HG02571 (cell line): ENCODE measurements at regions not wholly inside any gene's neighbourhood (a gene's known extent, or its start where the extent isn't known, plus 50 kb on each side); places are given as distances from the start of the nearest gene placed in this dataset.
"Not testable (repeated sequence)": the region's sequence is repeated elsewhere in the genome, so short reads cannot be mapped to it uniquely, and the experiment has no call there.

Experiments
- ATAC-seq: cut with Tn5 transposase; IDR thresholded peaks from one replicate; pipeline ENCODE4 v1.9.1; 2021; ENCODE audit warnings: mild to moderate bottlenecking, moderate library complexity; ENCODE audit not compliant: unreplicated experiment

- peak; percentile 90 for ATAC-seq
Measured at GRCh38 chr3:177449360-177450006, 252.2 kb upstream of the TBL1XR1 start.

- no peak for ATAC-seq
Measured at GRCh38 chr3:177451301-177451750, 254.0 kb upstream of the TBL1XR1 start.

DNA sequence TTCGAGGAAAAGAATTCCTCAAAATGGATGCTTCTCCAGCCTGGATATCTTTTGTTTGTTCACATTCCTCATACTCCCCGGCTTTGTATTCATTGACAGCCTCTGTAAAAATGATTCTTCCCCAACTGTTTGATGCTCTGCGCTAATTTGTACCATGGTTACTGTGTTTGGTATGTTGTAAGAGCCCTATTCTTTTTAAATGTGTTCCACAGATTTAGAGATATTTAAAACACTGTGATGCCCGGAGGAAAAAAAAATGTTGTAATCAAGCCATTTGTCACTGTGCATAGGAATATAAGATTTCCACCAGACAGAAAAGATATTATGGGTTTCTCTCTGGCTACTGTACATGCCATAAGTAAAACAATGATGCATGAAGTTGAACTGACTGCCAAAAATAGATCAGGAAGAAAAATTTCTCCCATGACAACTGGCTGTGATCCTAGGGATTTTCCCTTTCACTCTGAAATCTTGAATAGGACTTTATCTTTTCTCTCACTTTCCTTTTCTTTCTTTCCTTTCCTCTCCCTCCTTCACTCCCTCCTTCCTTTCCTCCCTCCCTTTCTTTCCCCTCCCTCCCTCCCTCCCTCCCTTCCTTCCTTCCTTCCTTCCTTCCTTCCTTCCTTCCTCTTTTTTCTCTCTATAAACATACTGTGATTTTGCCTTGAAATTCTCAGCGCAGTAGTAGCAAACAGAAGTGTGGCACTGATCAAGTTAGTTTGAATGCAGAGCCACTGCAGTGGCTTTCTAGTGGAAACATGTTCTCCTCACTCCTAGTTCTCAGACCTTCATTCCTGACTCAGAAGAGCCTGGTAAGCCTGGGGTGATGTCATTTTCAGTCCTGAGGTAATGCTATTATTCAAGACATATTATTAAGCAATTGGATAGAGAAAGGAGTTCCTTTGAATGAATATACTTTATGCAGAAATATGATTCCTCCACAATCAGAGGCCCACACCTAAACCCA, 254.9 kb upstream of the TBL1XR1 start:
- ATAC-seq, result no peak

DNA sequence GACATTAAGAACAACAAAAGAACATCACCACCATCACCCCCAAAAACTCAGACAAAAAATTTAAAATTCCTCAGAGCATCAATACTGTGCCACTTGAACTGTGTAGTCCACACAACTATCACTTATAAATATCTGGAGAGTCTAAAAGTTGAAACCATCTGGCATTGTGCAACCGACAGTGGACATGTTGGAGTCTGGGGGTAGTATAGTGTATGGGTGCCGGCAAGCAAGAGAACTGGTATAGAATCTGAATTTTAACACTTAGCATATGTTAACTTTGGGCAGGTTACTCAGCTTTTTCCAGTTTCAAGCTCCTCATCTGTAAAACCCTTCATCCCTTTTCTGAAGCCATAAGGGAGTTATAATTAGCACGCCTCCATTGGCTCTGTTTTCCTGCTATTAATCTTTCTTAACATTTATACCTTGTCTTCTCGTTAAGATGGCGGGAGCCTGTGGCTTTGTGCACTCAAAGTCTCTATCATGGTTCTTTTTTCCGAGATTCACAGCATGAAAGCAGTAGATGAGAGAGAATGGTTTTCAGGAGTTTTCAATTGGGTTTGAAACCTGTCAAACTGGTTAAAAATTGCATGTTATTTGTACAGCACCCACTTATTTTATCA, 255.7 kb upstream of the TBL1XR1 start:
- no peak for ATAC-seq

DNA sequence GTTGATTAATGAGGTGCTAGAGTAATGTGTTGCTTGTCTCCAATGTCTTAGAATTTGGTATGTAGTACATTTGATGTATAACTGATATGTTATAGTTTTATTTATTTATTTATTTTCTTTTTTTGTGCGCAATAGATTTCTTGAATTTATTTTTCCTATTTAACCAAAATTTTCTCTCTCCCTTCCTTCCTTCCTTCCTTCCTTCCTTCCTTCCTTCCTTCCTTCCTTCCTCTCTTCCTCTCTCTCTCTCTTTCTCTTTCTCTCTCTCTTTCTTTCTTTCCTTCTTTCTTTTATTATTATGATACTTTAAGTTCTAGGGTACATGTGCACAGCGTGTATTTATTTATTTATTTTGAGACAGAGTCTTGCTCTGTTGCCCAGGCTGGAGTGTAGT, 256.2 kb upstream of the TBL1XR1 start:
- no peak for ATAC-seq

DNA sequence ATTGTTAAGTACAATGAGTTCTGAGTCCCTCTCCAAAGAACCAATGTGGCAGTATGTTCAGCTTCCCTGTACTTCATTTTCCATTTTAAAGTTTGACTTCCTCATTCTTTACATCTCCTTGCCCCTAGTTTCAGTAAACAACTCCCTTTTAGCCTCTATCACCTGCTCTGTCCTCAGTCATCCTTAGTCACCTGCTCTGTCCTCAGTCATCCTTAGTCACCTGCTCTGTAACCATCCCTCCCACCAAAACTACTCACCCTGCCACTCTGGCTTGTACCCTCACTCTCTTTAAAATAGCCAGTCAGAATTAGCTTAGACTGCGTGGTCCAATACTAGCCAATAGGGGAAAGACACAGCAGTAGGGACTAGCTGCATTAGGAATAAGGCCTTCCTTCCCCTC, 259.9 kb upstream of the TBL1XR1 start:
- ATAC-seq, result not testable (repeated sequence)

- ATAC-seq, result no peak
Measured at GRCh38 chr3:177459401-177459800, 262.1 kb upstream of the TBL1XR1 start.

- no peak for ATAC-seq
Measured at GRCh38 chr3:177460047-177460446, 262.8 kb upstream of the TBL1XR1 start.

GRCh38 chr3:177461765-177462164, 264.5 kb upstream of the TBL1XR1 start:
- no peak for ATAC-seq

DNA sequence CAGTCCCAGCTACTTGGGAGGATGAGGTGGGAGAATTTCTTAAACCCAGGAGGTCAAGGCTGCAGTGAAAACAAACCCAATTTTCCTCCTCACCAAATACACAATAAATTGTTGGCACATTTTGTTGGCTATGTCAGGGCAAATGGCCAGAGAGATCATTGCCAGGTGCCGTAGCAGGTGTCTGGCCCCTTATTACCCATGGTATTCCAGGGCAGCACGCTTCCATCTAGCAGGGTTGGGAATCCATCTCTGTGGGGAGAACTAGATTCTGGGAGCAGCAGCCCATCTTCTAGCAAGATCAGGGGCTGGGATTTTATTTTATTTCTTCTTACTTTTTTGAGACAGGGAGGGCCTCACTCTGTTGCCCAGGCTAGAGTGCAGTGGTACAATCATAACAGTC, 266.1 kb upstream of the TBL1XR1 start:
- ATAC-seq, result not testable (repeated sequence)

DNA sequence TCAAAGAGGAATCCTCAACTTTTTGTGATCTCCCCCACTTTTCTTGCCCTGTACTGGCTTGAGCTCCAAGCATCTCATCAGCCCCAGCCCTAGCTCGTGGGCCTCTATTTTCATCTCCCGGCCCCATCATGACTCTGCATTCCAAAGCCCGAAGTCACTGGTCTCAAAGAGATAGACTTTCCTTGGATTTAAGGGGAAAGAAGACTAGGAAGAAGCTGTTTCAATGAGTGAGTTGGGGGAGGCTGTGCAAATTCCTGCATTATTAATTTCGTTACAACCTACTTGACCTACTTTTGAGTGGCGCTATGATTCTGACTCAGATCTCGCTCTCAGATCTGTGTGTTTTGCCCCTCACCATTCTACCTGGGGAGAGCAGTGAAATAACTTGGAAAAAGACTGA, 266.6 kb upstream of the TBL1XR1 start:
- ATAC-seq, result no peak

GRCh38 chr3:177464392-177465256, 267.3 kb upstream of the TBL1XR1 start:
- ATAC-seq, result no peak

- no peak for ATAC-seq
Measured at GRCh38 chr3:177465257-177465642, 268.0 kb upstream of the TBL1XR1 start.

DNA sequence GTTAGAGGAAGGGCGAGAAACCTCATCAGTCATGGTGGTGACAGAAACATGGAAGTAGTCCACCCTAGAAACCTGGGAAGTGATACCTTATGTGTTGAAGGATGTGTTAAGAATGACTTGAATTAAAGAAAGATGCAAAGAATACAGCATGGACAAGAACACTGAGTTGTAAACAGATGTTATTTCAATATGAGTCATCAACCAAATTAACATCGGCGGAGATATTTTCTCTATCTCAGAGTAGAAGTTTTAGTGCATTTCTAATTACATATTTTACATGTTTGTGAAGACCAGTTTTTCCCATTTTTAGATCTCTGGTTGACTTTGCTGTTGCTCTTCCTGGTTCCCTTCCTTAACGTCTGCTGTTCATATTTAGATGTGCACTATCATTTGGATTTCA, 268.8 kb upstream of the TBL1XR1 start:
- ATAC-seq, result no peak

GRCh38 chr3:177466622-177467021, 269.3 kb upstream of the TBL1XR1 start:
- ATAC-seq, result not testable (repeated sequence)

DNA sequence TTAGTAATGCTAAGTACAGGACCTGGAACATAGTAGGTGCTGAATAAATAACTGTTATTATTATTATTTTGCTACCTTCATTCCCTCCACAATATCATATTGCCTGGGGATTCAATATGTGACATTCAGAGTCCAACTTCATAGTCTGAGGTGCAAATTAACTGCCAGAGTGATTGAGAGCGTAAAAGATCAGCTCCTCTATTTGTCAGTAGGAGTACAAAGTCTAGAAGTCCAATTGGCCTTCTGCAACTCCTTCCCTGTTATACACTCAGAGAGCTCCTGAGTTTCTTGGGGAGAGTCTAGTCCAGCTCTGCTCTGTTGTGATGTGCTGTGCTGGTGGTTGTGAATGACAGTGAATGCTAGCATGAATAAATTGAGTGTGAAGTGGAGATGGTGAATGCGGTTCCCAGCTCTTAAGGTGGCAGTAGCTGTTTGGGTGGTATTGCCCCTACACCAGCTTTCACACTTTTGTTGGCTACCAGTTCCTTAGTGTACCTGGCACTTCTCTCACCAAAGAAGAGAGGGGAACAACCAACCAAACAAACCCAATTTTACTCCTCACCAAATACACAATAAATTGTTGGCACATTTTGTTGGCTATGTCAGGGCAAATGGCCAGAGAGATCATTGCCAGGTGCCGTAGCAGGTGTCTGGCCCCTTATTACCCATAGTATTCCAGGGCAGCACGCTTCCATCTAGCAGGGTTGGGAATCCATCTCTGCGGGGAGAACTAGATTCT, 270.1 kb upstream of the TBL1XR1 start:
- no peak for ATAC-seq

DNA sequence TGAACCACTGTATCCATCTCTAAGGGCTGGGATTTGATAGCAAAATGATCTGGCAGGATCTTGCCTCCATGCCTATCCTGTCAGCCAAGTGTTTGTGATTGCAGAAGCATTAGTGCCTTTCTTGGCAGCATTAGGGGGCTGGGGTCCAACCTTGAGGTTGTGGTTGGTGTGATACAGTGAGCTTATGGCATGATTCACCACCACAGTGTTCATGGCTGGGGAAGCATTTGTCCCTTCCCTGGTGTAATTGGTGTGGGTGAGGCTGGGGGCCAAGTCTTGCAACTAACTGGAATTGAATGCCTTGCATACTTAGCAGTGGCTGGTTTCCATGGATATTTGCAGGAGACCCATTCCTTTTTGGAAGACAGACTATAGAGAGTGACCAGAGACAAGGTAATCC, 271.0 kb upstream of the TBL1XR1 start:
- no peak for ATAC-seq

GRCh38 chr3:177468816-177469215, 271.5 kb upstream of the TBL1XR1 start:
- no peak for ATAC-seq

GRCh38 chr3:177469216-177469615, 271.9 kb upstream of the TBL1XR1 start:
- ATAC-seq, result no peak
